HUES6 (cell line): ENCODE measurements at regions not wholly inside any gene's neighbourhood (a gene's known extent, or its start where the extent isn't known, plus 50 kb on each side); places are given as distances from the start of the nearest gene placed in this dataset.

Experiments
- H3K27ac ChIP-seq: 2 replicates; pipeline ENCODE4 v1.7.0; 2013; ENCODE audit warnings: low read depth, mild to moderate bottlenecking, low read length, inconsistent platforms
- H3K27me3 ChIP-seq: 2 replicates; pipeline ENCODE4 v1.6.1; 2013; ENCODE audit warnings: low read length; ENCODE audit not compliant: control insufficient read depth, insufficient read depth
- H3K36me3 ChIP-seq: 2 replicates; pipeline ENCODE4 v1.6.1; 2013; ENCODE audit warnings: low read length; ENCODE audit not compliant: control insufficient read depth, insufficient read depth
- H3K4me1 ChIP-seq: 2 replicates; pipeline ENCODE4 v1.6.1; 2013; ENCODE audit warnings: low read length; ENCODE audit not compliant: control insufficient read depth, insufficient read depth
- H3K4me3 ChIP-seq: 2 replicates; pipeline ENCODE4 v1.5.1; 2013; ENCODE audit warnings: low read depth, low read length
- H3K9ac ChIP-seq: one replicate; pipeline ENCODE4 v1.6.1; 2013; ENCODE audit warnings: mild to moderate bottlenecking, low read length
- H3K9me3 ChIP-seq: 2 replicates; pipeline ENCODE4 v1.6.1; 2013; ENCODE audit warnings: low read depth, low read length; ENCODE audit not compliant: control insufficient read depth, insufficient read depth

DNA sequence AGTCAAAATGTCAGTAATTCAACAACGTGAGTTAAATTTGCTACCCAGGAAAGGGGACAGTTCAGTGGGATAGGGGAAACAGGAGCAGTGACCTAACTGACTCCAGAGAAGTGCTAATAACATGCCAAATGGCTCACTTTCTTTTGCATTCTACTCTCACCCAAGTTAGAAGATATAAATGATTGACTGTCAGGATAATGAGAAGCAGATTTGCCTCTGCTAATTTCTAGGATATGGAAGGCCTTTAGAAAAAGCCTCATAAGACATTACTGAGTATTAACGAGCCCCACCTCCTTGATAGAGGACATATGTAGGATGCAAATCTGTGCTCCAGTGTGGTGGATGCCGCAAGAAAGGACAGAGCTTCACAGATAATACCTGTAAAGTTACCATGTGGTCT is 318.6 kb upstream of the NT5C1B start:
- Histone ChIP-seq H3K4me1 (no peaks in the 10 kb centered on the region), H3K27me3 (no peaks in the 10 kb centered on the region), H3K4me3 (no peak overlapping the region)

GRCh38 chr2:18907508-18907907 is 318.1 kb upstream of the NT5C1B start:
- Histone ChIP-seq H3K36me3 (no peaks in the 10 kb centered on the region), H3K9me3 (no peaks in the 10 kb centered on the region), H3K9ac (no peak overlapping the region), H3K4me1 (no peaks in the 10 kb centered on the region), H3K27me3 (no peaks in the 10 kb centered on the region), H3K27ac (no peak overlapping the region), H3K4me3 (no peak overlapping the region)

More for the DNA sequence above, 318.6 kb upstream of the NT5C1B start:
- Histone ChIP-seq H3K27ac (no peak overlapping the region), H3K9ac (no peak overlapping the region), H3K9me3 (no peaks in the 10 kb centered on the region), H3K36me3 (no peaks in the 10 kb centered on the region)

DNA sequence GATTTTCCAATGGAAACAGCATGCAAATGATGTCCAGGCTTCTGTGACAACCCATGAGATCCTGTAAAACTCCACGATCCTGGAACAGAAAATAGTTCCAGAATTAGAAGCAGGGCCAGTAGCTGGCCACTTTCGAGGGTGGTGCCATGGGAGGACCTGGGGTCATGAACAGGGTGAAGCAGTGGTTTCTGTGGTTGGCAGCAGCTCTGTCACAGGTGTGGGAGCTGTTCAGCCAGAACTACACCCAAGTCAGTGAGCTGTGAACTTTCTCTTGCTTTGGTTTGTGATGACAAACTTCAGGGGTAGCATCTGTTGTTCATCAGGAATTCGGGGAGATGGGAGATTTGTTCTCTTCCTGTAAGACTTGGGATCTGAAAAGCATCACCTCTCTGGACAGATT is 314.4 kb upstream of the NT5C1B start:
- Histone ChIP-seq H3K27me3 (no peaks in the 10 kb centered on the region), H3K9me3 (no peaks in the 10 kb centered on the region), H3K9ac (no peak overlapping the region), H3K4me3 (no peak overlapping the region), H3K27ac (no peak overlapping the region), H3K4me1 (no peaks in the 10 kb centered on the region), H3K36me3 (no peaks in the 10 kb centered on the region)

- H3K27me3 ChIP-seq: no peaks in the 10 kb centered on the region
- H3K9me3 ChIP-seq: no peaks in the 10 kb centered on the region
- no peaks in the 10 kb centered on the region for H3K4me1 ChIP-seq
- H3K36me3 ChIP-seq: no peaks in the 10 kb centered on the region
- H3K27ac ChIP-seq: no peak overlapping the region
- no peak overlapping the region for H3K4me3 ChIP-seq
- no peak overlapping the region for H3K9ac ChIP-seq
Observed at GRCh38 chr2:18901242-18901641, 311.9 kb upstream of the NT5C1B start.

- H3K4me1 ChIP-seq: no peaks in the 10 kb centered on the region
- no peak overlapping the region for H3K4me3 ChIP-seq
- no peak overlapping the region for H3K9ac ChIP-seq
- no peak overlapping the region for H3K27ac ChIP-seq
- H3K27me3 ChIP-seq: no peaks in the 10 kb centered on the region
- H3K36me3 ChIP-seq: no peaks in the 10 kb centered on the region
- no peaks in the 10 kb centered on the region for H3K9me3 ChIP-seq
Observed at GRCh38 chr2:18900691-18901141, 311.3 kb upstream of the NT5C1B start.

DNA sequence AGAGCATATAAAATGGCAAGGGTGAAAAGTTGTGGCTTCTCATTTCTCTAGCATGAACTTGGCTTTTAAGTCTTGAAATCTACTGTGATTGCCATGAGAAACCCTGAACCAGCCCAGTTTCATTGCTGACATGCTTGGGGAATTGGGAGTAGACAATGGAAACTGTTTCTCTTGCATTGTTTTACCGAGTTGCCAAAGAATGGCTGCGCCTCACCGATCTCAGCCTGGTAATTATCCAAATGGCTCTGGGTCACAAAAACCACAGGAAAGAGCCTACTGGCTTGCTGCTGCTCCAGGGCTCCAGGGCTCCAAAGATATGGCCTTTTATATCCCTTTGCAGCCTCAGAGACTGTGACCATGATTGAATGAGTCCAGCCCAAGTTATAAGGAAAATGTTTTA is 310.4 kb upstream of the NT5C1B start:
- Histone ChIP-seq H3K36me3 (no peaks in the 10 kb centered on the region), H3K9ac (no peak overlapping the region), H3K4me3 (no peak overlapping the region), H3K9me3 (no peaks in the 10 kb centered on the region), H3K27me3 (no peaks in the 10 kb centered on the region), H3K27ac (no peak overlapping the region), H3K4me1 (no peaks in the 10 kb centered on the region)

DNA sequence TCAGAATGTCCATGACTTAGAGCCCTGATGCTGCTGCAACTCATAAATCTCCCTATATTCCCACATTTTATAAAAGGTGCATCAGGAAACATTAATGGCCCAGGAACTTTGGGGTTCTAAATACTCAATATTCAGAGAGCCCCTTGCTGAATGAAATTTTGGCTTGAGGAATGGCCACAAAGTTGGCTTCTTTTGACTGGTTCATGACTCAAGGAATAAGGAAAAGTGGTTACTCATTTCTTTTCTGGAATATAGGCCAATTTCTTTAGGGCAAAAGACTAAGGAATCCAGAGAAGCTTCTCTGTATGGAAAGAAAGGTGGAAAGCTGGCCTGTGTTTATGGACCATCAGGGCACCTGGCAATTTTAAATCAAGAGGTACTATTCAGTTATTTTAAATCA is 308.9 kb upstream of the NT5C1B start:
- H3K4me3 ChIP-seq: no peak overlapping the region
- H3K9me3 ChIP-seq: no peaks in the 10 kb centered on the region
- H3K36me3 ChIP-seq: no peaks in the 10 kb centered on the region
- no peak overlapping the region for H3K27ac ChIP-seq
- H3K27me3 ChIP-seq: no peaks in the 10 kb centered on the region
- H3K9ac ChIP-seq: no peak overlapping the region
- H3K4me1 ChIP-seq: no peaks in the 10 kb centered on the region

GRCh38 chr2:18896125-18896764 is 306.9 kb upstream of the NT5C1B start:
- Histone ChIP-seq H3K9me3 (no peaks in the 10 kb centered on the region), H3K27me3 (no peaks in the 10 kb centered on the region), H3K9ac (no peak overlapping the region), H3K4me3 (no peak overlapping the region), H3K36me3 (no peaks in the 10 kb centered on the region), H3K27ac (no peak overlapping the region), H3K4me1 (no peaks in the 10 kb centered on the region)

- no peaks in the 10 kb centered on the region for H3K4me1 ChIP-seq
- H3K27ac ChIP-seq: no peak overlapping the region
- H3K36me3 ChIP-seq: no peaks in the 10 kb centered on the region
- no peak overlapping the region for H3K4me3 ChIP-seq
- H3K9me3 ChIP-seq: no peaks in the 10 kb centered on the region
- no peaks in the 10 kb centered on the region for H3K27me3 ChIP-seq
- no peak overlapping the region for H3K9ac ChIP-seq
Observed at GRCh38 chr2:18891600-18892345, 302.4 kb upstream of the NT5C1B start.

- Histone ChIP-seq H3K27me3 (no peaks in the 10 kb centered on the region), H3K9me3 (no peaks in the 10 kb centered on the region), H3K9ac (no peak overlapping the region), H3K4me1 (no peaks in the 10 kb centered on the region), H3K36me3 (no peaks in the 10 kb centered on the region), H3K27ac (no peak overlapping the region), H3K4me3 (no peak overlapping the region)
Observed at GRCh38 chr2:18889565-18890332, 300.4 kb upstream of the NT5C1B start.

GRCh38 chr2:18885457-18885856 is 296.1 kb upstream of the NT5C1B start:
- Histone ChIP-seq H3K27ac (no peak overlapping the region), H3K9ac (no peak overlapping the region), H3K9me3 (no peaks in the 10 kb centered on the region), H3K27me3 (no peaks in the 10 kb centered on the region), H3K4me1 (no peaks in the 10 kb centered on the region), H3K36me3 (no peaks in the 10 kb centered on the region), H3K4me3 (no peak overlapping the region)
